Kasumi-1 (cell line): ENCODE measurements at regions not wholly inside any gene's neighbourhood (a gene's known extent, or its start where the extent isn't known, plus 50 kb on each side); places are given as distances from the start of the nearest gene placed in this dataset.

Experiments
- DNase-seq, 2 experiments: peaks; one replicate each; lab custom pipeline; 2025; lab: John Stamatoyannopoulos, UW

DNA sequence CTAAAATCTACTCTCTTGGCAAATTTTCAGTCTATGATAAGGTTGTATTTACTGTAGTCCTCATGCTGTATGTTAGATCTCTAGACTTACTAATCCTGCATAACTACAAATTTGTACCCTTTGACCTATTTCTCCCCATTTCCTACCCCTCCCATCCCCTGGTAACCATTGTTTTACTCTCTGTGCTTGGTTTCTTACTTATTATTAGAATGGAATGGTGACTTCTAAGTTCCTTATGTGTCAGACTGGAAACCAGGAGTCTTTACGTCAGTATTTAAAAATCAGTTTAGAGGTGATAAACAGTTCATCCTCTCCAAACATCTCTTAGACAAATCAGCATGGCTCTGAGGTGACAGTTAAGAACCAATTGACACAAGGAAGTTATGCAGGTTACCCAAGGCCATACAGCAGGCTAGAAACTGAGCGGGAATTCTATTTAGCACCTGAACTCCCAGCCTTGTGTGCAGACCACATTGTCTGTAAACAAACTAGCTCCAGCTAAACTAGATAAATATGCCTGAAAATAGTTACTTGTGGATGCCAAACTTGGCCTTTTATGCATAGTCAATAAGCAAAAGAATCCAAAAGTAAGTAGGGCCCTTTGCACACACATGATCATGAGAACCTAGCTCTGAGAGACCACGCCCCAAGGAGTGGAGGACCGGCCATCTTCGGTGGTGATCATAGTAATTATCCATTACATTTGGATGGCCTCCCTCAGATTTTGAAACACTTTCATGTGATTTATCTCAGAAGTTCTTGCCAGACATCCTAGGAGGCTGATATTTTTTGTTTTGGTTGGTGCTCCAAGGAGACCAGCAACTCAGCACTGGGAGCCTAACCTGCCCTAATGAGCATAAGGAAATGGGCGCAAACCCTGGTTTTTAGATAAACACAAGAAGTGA, 72.3 kb upstream of the BOC start:
- DNase-seq, result no peak

DNA sequence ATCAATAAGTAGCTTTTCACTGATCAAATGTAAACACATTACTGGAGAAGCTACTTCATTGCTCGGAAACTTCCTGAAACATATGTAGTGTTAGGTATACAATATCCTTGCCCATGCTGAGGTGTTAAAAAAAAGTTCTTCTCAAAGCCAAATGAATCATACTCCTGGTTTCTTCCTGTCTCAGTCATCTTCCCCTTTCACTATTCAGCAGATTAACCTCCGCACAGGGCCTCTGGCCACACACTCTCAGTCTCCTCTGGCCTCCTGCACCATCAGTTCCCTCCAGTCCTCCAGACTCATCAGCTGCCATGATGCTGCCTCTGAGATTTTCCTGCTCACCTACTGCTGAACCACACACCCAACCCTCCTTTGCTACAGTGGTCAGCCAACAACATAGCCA, 70.5 kb upstream of the BOC start:
- DNase-seq, result no peak

GRCh38 chr3:113141543-113141942, 69.8 kb upstream of the BOC start:
- no peak for DNase-seq

DNA sequence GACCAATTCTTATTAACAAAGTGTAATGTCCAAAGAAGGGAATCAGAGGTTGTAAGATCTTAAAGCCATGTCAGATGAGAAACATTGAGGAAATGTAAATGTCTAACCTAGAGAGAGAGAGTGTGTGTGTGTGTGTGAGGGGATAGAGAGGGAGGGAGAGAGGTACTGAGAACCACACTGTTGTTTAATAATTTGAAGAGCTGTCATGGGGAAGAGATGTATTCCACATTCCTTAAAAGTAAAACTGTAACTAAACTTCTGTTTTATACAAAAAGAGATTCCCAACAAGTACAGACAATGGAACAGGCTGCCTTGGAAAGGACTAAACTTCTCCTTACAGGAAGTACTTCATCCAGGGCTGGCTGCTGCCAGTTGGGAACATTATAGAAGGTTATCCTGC, 68.9 kb upstream of the BOC start:
- DNase-seq, result no peak

DNA sequence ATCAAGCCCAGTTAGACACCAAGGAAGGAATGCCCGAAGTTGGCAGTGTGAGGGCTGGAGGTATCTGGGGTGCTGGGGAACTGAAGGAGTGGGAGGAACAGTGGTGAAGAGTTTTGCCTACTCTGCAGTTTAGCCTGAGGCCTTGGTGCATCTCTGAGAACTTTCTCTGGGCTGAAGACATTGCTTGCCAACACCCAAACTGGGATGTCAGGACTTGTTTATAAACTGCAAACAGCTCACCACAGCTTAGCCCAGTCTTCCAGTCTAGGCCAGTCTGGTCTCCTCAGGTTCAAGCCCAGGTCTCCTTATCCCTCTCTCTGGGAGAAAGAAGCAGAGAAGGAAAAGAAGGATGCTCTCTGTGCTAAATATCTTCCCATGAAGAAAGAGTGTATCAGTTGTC, 68.0 kb upstream of the BOC start:
- no peak for DNase-seq

DNA sequence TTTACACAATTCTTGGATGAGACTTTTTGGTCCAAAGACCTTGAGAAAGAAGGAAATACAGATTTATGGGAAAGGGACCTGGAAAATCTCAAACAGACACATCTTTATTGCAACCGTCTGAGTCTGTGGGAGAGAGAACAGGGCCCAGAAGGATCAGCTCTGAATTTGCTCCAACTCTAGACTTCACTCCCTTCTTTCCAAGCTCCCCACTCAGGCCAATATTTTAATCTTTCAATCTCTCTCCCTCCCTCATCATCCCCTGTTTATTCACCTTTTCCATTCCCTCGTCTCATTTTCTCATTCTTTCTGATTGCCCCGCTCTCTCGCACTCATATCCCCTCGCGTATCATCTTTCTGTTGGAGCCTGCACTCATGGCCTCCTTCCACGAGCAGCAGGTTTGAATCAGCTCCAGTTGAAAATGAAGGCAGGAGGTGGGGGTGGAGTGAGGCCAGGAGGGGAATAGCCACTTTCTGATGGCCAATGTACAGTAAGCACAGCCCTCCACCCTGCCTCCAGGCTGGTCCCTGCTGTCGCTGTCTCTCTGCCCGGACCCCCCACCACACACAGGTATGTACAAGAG, 63.6 kb upstream of the BOC start:
- DNase-seq, result no peak

DNA sequence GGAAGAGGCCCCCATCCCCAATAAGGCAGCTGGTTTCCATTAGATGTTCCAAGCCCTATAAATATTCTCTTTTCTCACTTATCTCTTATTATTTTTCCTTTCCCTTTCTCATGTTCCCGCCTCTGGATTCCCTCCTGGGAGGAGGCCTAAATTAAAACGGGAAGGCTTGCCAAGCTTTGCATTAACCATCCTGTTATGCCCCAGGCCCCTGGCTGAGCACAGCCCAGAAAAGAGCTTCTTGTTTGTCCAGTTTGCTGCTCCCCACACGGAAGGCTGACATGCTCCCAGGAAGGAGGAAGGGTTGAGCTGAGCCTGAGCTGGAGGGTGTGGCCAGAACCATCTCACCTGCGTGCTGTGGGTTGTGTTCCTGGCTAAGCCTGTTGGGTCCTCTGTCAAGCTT, 63.1 kb upstream of the BOC start:
- no peak for DNase-seq

DNA sequence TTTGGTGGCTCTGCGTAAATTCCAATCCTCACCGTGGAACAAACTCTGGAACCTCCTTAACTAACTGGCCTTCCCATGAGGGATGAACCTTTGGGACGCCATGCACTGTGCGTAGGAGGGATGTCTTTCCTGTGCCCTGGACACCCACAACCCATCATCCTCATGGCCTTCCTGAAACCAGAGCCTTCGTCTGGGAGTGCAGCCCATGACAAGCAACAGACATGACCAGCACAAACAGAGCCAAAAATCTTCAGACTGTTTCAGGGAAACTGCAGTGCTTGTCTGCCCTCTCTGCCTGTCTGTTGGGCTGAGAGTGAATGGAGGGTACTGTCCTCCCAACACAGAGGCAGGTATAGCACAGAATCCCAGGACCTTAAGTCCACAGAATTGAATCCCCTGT, 61.1 kb upstream of the BOC start:
- no peak for DNase-seq

DNA sequence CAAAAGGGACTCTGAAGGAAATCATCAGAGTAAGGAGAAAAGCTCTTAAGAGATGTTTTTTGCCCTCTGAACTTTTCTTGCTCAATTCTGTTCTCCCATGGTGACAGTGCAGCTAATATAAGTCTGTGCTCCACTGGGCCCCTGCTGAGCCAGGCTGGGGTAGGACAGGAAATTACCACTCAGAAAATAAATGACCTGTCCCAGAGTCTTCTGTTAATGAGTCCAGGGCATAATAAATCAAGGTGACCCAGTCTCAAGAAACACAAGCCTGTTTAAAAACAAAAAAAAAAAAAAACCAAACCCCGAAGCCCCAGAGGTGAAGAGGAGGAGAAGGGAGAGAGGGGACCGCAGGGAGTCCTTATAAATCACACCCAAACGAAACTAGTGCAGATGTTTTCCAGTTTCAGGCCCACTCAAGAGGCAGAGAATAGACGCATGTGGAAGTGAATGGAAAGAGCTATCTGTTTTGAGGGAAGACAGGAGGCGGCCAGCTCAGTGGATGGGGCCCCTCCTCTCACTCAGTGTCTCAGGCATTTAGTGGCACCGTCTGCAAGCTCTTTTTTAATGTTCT, 59.8 kb upstream of the BOC start:
- no peak for DNase-seq

GRCh38 chr3:113152849-113153248, 58.5 kb upstream of the BOC start:
- no peak for DNase-seq

DNA sequence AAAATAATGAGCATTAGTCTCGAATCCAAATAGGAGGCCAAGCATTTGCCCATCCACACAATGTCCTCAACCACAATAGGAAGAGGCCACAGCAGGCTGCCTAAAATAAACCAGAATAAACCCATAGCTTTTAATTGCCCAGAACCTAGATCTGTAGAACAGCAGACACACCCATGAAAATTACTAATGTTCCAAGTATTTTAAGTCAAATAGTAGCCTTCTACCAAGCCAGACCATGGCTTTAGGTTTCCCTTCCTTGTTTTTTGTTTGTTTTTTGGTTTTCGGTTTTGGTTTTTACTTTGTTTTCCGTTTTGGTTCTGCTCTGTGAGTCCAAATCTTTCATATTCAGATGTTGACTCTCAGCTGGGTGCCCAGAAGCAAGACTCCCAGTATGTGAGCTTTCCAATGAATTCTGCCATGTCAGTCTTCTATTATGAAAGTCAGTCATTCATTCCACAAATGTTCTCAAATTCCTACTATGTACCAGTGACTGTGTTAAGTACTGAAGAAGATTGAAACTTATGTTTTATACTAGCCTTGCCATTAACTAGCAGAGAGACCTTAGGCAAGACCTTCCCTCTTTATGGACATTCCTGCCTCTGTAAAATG, 57.8 kb upstream of the BOC start:
- no peak for DNase-seq

- no peak for DNase-seq
These were observed 54.5 kb upstream of the BOC start for GRCh38 chr3:113156816-113157333.

GRCh38 chr3:113157408-113158030, 53.8 kb upstream of the BOC start:
- DNase-seq, result no peak

DNA sequence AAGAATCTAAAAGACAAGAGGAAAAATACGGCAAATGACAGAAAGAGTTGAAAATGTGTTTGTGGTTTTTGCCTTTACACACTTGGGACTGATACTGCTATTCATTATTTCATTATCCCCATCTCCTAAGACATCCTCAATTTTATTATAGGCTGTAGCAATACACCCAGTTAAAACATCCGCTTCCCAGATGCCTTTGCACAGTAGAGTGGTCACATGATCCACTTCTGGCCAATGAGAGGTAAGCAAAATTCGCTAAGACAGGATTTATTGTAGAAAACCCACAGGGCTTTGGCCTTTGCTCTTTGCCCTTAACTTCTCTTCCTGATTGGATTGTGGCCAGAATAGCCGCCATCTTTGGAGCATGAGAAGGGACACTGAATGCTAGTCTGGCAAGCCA, 53.2 kb upstream of the BOC start:
- no peak for DNase-seq
